ENCODE measurements at regions not wholly inside any gene's neighbourhood (a gene's known extent, or its start where the extent isn't known, plus 50 kb on each side); places are given as distances from the start of the nearest gene placed in this dataset.

GRCh38 chr6:56404599-56404998, 157.2 kb upstream of the COL21A1 start:
- no peak for TF ChIP-seq EZH2phosphoT487 (IDR thresholded peaks at IDR 0.05; ENCODE audit: borderline replicate concordance, low read length)
- no peak for TF ChIP-seq CTCF (IDR thresholded peaks at IDR 0.05; ENCODE audit: low read depth, low read length, poor library complexity, severe bottlenecking)
